Pons (tissue), 1 donor: ENCODE measurements at regions not wholly inside any gene's neighbourhood (a gene's known extent, or its start where the extent isn't known, plus 50 kb on each side); places are given as distances from the start of the nearest gene placed in this dataset.
"Not testable (repeated sequence)": the region's sequence is repeated elsewhere in the genome, so short reads cannot be mapped to it uniquely, and the experiment has no call there.

Source experiments
- DNase-seq: peaks from one replicate; pipeline ENCODE4 v3.0.0-alpha.2; 2016; ENCODE audit warnings: low spot score

GRCh38 chr10:33783078-33783477, 448.6 kb upstream of the NRP1 start:
- no peak for DNase-seq

GRCh38 chr10:33781606-33782395, 447.3 kb upstream of the NRP1 start:
- no peak for DNase-seq

GRCh38 chr10:33780961-33781360, 446.5 kb upstream of the NRP1 start:
- DNase-seq, result no peak

- DNase-seq, result no peak
These were observed 442.8 kb upstream of the NRP1 start for GRCh38 chr10:33777223-33777622.

- no peak for DNase-seq
These were observed 442.1 kb upstream of the NRP1 start for GRCh38 chr10:33776419-33777070.

GRCh38 chr10:33774857-33775256, 440.4 kb upstream of the NRP1 start:
- no peak for DNase-seq

- DNase-seq, result no peak
These were observed 439.5 kb upstream of the NRP1 start for GRCh38 chr10:33773886-33774480.

- DNase-seq, result no peak
These were observed 438.7 kb upstream of the NRP1 start for GRCh38 chr10:33773253-33773573.

GRCh38 chr10:33772370-33773252, 438.1 kb upstream of the NRP1 start:
- peak; percentile 71 for DNase-seq

- DNase-seq, result not testable (repeated sequence)
These were observed 437.4 kb upstream of the NRP1 start for GRCh38 chr10:33771856-33772255.

- DNase-seq, result no peak
These were observed 430.3 kb upstream of the NRP1 start for GRCh38 chr10:33764694-33765185.

GRCh38 chr10:33760056-33760943, 425.8 kb upstream of the NRP1 start:
- no peak for DNase-seq

- DNase-seq, result no peak
These were observed 424.7 kb upstream of the NRP1 start for GRCh38 chr10:33759191-33759590.

- no peak for DNase-seq
These were observed 423.8 kb upstream of the NRP1 start for GRCh38 chr10:33758299-33758698.

- no peak for DNase-seq
These were observed 419.6 kb upstream of the NRP1 start for GRCh38 chr10:33754052-33754451.

GRCh38 chr10:33753389-33753788, 418.9 kb upstream of the NRP1 start:
- no peak for DNase-seq

- no peak for DNase-seq
These were observed 415.3 kb upstream of the NRP1 start for GRCh38 chr10:33749790-33750189.

GRCh38 chr10:33749067-33749735, 414.7 kb upstream of the NRP1 start:
- DNase-seq, result no peak

- DNase-seq, result no peak
These were observed 412.4 kb upstream of the NRP1 start for GRCh38 chr10:33746836-33747268.

- no peak for DNase-seq
These were observed 411.7 kb upstream of the NRP1 start for GRCh38 chr10:33746186-33746585.
